Mesothelial cell of epicardium (in vitro differentiated cells): ENCODE measurements at regions not wholly inside any gene's neighbourhood (a gene's known extent, or its start where the extent isn't known, plus 50 kb on each side); places are given as distances from the start of the nearest gene placed in this dataset.

Experiments used
- DNase-seq, 2 experiments: peaks; one replicate each; pipeline ENCODE4 v3.0.0; 2021; ENCODE audit warnings: low spot score in 2 of 2; ENCODE audit not compliant: unreplicated experiment in 2 of 2
- H3K27ac Mint-ChIP-seq: 2 replicates; pipeline ENCODE4 v1.8.0; 2021; ENCODE audit warnings: mixed read lengths
- H3K27me3 Mint-ChIP-seq: 2 replicates; pipeline ENCODE4 v1.8.0; 2021; ENCODE audit warnings: low read depth, mixed read lengths
- H3K36me3 Mint-ChIP-seq: 2 replicates; pipeline ENCODE4 v1.8.0; 2021; ENCODE audit warnings: mixed read lengths
- H3K4me1 Mint-ChIP-seq: 2 replicates; pipeline ENCODE4 v1.8.0; 2021; ENCODE audit warnings: mixed read lengths
- H3K4me3 Mint-ChIP-seq: 2 replicates; pipeline ENCODE4 v1.8.0; 2021; ENCODE audit warnings: mild to moderate bottlenecking, moderate library complexity, mixed read lengths
- H3K9me3 Mint-ChIP-seq: 2 replicates; pipeline ENCODE4 v1.8.0; 2021; ENCODE audit warnings: mixed read lengths
- CTCF ChIP-seq: fragments of 200-600 bp; sonication (generic); IDR thresholded peaks from one replicate; pipeline ENCODE4 v1.5.0; 2021; ENCODE audit warnings: antibody characterized with exemption; ENCODE audit not compliant: unreplicated experiment

GRCh38 chr1:99176753-99177152 lies 87.5 kb upstream of the PLPPR4 start:
- no peak overlapping the region for H3K4me3 Mint-ChIP-seq
- H3K9me3 Mint-ChIP-seq: no peaks in the 10 kb centered on the region
- H3K36me3 Mint-ChIP-seq: no peaks in the 10 kb centered on the region
- TF ChIP-seq CTCF: no peak
- H3K27me3 Mint-ChIP-seq: no peaks in the 10 kb centered on the region
- no peak overlapping the region for H3K27ac Mint-ChIP-seq
- H3K4me1 Mint-ChIP-seq: peaks cover 11% of the 10 kb centered on the region
- no peak for DNase-seq

- no peak for DNase-seq
- H3K4me3 Mint-ChIP-seq: no peak overlapping the region
Measured at GRCh38 chr1:99177465-99177864, 86.8 kb upstream of the PLPPR4 start.

GRCh38 chr1:99180343-99180808 lies 83.9 kb upstream of the PLPPR4 start:
- no peak overlapping the region for H3K4me3 Mint-ChIP-seq

More at GRCh38 chr1:99177465-99177864, 86.8 kb upstream of the PLPPR4 start:
- no peaks in the 10 kb centered on the region for H3K36me3 Mint-ChIP-seq
- H3K9me3 Mint-ChIP-seq: no peaks in the 10 kb centered on the region
- no peak for TF ChIP-seq CTCF
- peaks cover 11% of the 10 kb centered on the region for H3K4me1 Mint-ChIP-seq
- no peak overlapping the region for H3K27ac Mint-ChIP-seq
- no peaks in the 10 kb centered on the region for H3K27me3 Mint-ChIP-seq

GRCh38 chr1:99180915-99181314 lies 83.4 kb upstream of the PLPPR4 start:
- no peak overlapping the region for H3K27ac Mint-ChIP-seq
- H3K9me3 Mint-ChIP-seq: peaks cover 4% of the 10 kb centered on the region
- TF ChIP-seq CTCF: no peak
- peaks cover 11% of the 10 kb centered on the region for H3K4me1 Mint-ChIP-seq
- H3K4me3 Mint-ChIP-seq: no peak overlapping the region
- no peak for DNase-seq
- H3K36me3 Mint-ChIP-seq: no peaks in the 10 kb centered on the region
- H3K27me3 Mint-ChIP-seq: no peaks in the 10 kb centered on the region

More at GRCh38 chr1:99180343-99180808, 83.9 kb upstream of the PLPPR4 start:
- DNase-seq: peak; percentile 28 to 68
- Mint-ChIP-seq H3K27ac (peak overlapping the region; percentile 47), H3K36me3 (no peaks in the 10 kb centered on the region), H3K9me3 (peaks cover 4% of the 10 kb centered on the region), H3K4me1 (peaks cover 11% of the 10 kb centered on the region), H3K27me3 (no peaks in the 10 kb centered on the region)
- peak; percentile 90 for TF ChIP-seq CTCF

- DNase-seq: no peak
- Mint-ChIP-seq H3K36me3 (no peaks in the 10 kb centered on the region), H3K4me1 (peaks cover 6% of the 10 kb centered on the region), H3K27me3 (no peaks in the 10 kb centered on the region), H3K4me3 (no peak overlapping the region), H3K9me3 (peaks cover 4% of the 10 kb centered on the region), H3K27ac (no peak overlapping the region)
- no peak for TF ChIP-seq CTCF
Measured at GRCh38 chr1:99181892-99182291, 82.4 kb upstream of the PLPPR4 start.

GRCh38 chr1:99185196-99185595 lies 79.1 kb upstream of the PLPPR4 start:
- no peak for DNase-seq
- Mint-ChIP-seq H3K9me3 (peaks cover 4% of the 10 kb centered on the region), H3K27me3 (no peaks in the 10 kb centered on the region), H3K36me3 (no peaks in the 10 kb centered on the region), H3K4me3 (no peak overlapping the region), H3K4me1 (peaks cover 6% of the 10 kb centered on the region), H3K27ac (no peak overlapping the region)
- TF ChIP-seq CTCF: no peak
